ENCODE measurements at regions not wholly inside any gene's neighbourhood (a gene's known extent, or its start where the extent isn't known, plus 50 kb on each side); places are given as distances from the start of the nearest gene placed in this dataset.
"Not testable (repeated sequence)": the region's sequence is repeated elsewhere in the genome, so short reads cannot be mapped to it uniquely, and the experiment has no call there.

GRCh38 chr5:164206196-164206595 lies 700.8 kb downstream of the MAT2B start:
- DNase-seq (ENCODE audit: low read depth) = no peak

- no peak for DNase-seq (ENCODE audit: low read depth)
Observed at GRCh38 chr5:164207646-164208045, 702.2 kb downstream of the MAT2B start.

- no peak for DNase-seq (ENCODE audit: low read depth)
Observed at GRCh38 chr5:164210491-164210890, 705.1 kb downstream of the MAT2B start.

GRCh38 chr5:164214698-164215097 lies 709.3 kb downstream of the MAT2B start:
- DNase-seq (ENCODE audit: low read depth) = no peak

- no peak for DNase-seq (ENCODE audit: low read depth)
Observed at GRCh38 chr5:164217464-164217863, 712.0 kb downstream of the MAT2B start.

GRCh38 chr5:164220522-164220921 lies 715.1 kb downstream of the MAT2B start:
- DNase-seq (ENCODE audit: low read depth) = no peak

GRCh38 chr5:164224236-164224635 lies 718.8 kb downstream of the MAT2B start:
- no peak for DNase-seq (ENCODE audit: low read depth)

- no peak for DNase-seq (ENCODE audit: low read depth)
Observed at GRCh38 chr5:164224772-164225171, 719.4 kb downstream of the MAT2B start.

- no peak for DNase-seq (ENCODE audit: low read depth)
Observed at GRCh38 chr5:164230341-164230740, 724.9 kb downstream of the MAT2B start.

GRCh38 chr5:164233791-164234190 lies 728.4 kb downstream of the MAT2B start:
- DNase-seq (ENCODE audit: low read depth) = no peak

GRCh38 chr5:164234321-164234720 lies 728.9 kb downstream of the MAT2B start:
- DNase-seq (ENCODE audit: low read depth) = no peak

GRCh38 chr5:164235300-164235891 lies 730.0 kb downstream of the MAT2B start:
- DNase-seq (ENCODE audit: low read depth) = no peak

- no peak for DNase-seq (ENCODE audit: low read depth)
Observed at GRCh38 chr5:164237486-164237885, 732.1 kb downstream of the MAT2B start.

- not testable (repeated sequence) for DNase-seq (ENCODE audit: low read depth)
Observed at GRCh38 chr5:164251781-164252180, 746.4 kb downstream of the MAT2B start.

- DNase-seq (ENCODE audit: low read depth) = no peak
Observed at GRCh38 chr5:164253764-164254163, 748.3 kb downstream of the MAT2B start.

GRCh38 chr5:164255598-164256213 lies 750.3 kb downstream of the MAT2B start:
- DNase-seq (ENCODE audit: low read depth) = no peak

GRCh38 chr5:164256351-164256750 lies 750.9 kb downstream of the MAT2B start:
- no peak for DNase-seq (ENCODE audit: low read depth)

GRCh38 chr5:164256954-164257353 lies 751.5 kb downstream of the MAT2B start:
- DNase-seq (ENCODE audit: low read depth) = no peak

GRCh38 chr5:164265566-164265965 lies 760.1 kb downstream of the MAT2B start:
- no peak for DNase-seq (ENCODE audit: low read depth)

- no peak for DNase-seq (ENCODE audit: low read depth)
Observed at GRCh38 chr5:164266571-164266970, 761.2 kb downstream of the MAT2B start.

- DNase-seq (ENCODE audit: low read depth) = no peak
Observed at GRCh38 chr5:164277720-164278119, 772.3 kb downstream of the MAT2B start.

- DNase-seq (ENCODE audit: low read depth) = no peak
Observed at GRCh38 chr5:164289526-164289925, 784.1 kb downstream of the MAT2B start.

GRCh38 chr5:164296603-164297080 lies 791.2 kb downstream of the MAT2B start:
- no peak for DNase-seq (ENCODE audit: low read depth)

GRCh38 chr5:164298165-164298564 lies 792.7 kb downstream of the MAT2B start:
- DNase-seq (ENCODE audit: low read depth) = no peak
